Ecto neural progenitor cell (in vitro differentiated cells): ENCODE measurements at regions not wholly inside any gene's neighbourhood (a gene's known extent, or its start where the extent isn't known, plus 50 kb on each side); places are given as distances from the start of the nearest gene placed in this dataset.
"Not testable (repeated sequence)": the region's sequence is repeated elsewhere in the genome, so short reads cannot be mapped to it uniquely, and the experiment has no call there.

Source experiments
- DNase-seq: peaks from one replicate; pipeline ENCODE4 v3.0.0-alpha.2; 2018; ENCODE audit warnings: low spot score

DNA sequence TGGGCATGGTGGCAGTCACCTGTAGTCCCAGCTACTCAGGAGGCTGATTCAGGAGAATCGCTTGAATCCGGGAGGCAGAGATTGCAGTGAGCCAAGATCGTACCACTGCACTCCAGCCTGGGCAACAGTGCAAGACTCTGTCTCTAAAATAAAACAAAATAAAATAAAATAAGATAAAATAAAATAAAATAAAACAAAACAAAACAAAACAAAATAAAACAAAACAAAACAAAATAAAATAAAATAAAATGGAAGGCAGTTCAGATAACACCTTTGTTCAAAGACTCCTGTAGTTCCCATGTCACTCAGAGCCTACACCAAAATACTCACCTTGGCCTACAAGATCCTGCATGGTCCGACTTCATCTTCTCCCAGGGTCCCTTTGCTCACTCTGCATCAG lies 61.3 kb downstream of the SYF2 start:
- DNase-seq: not testable (repeated sequence)

- no peak for DNase-seq
These were observed 61.9 kb downstream of the SYF2 start for GRCh38 chr1:25170439-25170838.

DNA sequence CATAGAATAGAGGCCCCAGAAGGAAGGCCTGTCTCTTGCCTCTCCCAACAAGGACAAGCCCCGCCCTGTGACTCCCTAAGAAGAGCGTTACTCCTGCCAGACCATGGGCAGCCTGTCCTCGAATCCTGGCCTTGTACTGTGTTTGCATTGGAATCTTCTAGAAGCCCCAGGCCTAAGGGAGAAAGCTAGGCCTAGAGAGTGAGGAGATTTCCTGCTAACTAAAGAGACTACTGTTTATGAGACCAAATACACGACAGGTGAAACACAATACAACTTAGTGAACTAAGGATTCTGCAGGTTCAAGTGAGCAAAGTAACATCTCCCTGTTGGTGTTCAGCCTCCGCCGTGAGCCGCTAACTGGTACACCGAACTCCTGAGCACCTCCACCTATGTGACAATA lies 62.7 kb downstream of the SYF2 start:
- no peak for DNase-seq

DNA sequence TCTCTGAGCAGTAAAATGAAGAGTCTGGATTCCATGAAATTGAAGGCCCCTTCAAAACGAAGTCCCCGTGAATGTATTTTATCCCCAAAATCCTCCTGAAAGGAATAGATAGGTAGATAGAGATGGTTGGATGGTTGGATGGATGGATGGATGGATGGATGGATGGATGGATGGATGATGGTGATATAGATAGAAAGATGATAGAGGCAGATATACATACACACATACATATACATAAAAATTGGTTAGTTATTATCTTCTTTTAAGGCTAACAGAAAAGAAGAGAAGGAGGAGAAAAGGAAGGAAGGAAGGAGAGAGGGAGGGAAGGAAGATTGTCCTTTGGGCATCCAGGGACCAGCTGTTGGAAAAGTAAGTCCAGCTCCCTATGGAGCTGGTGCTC lies 63.1 kb downstream of the SYF2 start:
- no peak for DNase-seq

DNA sequence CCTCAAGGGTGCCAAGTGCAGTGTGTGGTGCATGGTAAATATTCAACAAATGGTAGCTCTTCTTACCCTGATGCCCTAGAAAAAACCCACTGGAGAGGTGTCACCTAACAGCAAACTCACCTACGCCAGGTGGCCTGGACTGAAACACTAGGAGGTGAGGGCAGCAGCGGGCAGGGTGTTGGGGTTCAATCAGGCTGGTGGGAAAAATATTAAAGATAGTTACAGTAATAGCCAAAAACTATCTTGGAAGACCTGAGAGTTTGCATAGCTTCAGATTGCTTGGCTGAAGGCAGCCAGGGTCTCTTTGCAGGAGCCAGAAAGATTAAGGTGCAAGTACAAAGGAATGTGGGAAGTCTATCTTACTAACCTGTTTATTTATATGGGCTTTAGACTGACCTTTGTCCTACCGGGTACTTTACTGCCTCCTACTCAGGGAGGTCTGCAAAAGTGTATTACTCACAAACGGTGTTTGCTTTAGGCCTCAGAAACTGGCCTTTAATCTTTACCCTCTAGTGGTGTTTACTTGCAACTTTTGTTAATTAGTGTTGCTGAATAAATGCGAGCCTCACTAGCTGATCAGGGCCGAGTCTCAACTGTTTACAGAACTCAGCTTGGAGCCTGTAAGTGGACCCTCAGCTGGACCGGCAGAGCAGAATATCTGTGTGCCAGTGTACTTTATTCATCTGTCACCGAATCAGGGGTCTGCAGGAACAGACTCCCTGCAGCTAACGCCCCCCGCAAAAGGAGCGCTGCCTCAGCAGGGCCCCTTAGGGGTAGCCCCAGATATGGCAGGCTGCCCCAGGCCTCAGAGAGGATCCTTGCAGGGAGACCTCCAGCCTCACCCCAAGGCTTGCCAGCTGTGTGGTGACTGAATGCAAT lies 63.9 kb downstream of the SYF2 start:
- DNase-seq: no peak

DNA sequence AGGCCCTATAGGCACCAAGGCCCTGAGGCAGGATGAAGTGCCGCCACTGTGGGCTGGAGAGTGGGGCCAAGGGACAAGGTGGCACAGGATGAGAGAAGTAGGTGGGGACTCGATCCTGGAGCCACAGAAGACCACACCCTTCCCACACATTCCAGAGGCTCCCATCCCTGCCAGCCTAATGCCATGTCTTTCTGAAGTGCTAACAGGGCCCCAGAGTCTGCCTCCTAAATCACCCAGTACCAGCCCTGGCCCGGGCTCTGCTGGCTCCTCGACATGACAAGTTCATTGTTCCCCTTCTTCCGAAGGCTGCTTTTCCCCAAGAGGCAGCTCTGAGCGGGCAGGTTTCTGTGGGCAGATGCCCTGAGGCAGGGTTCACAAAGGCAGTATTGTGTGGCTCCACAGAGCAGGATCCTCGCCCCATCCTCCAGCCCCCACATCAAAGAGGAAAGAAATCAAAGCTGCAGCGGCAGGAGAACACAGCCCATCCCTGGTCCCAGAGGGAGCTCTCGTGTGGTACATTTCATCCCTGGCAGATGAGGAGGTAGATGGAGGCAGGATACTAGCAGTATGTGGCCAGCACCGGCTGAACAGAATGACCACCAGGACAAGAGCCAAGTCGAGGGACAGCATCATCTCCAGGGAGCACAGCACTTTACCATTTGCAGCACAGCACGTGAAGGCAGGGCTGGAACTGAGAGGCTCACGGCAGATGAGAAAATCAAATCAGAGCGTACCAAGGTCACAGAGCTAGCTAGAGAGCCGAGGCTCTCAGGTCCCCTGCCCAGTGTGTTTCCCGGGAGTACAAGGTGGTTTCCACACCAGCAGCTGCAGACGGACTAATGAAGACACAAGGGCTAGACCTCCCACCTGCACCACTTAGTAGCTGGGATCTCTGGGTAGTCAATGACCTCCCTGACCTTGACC lies 64.8 kb downstream of the SYF2 start:
- peak; percentile 66 for DNase-seq

DNA sequence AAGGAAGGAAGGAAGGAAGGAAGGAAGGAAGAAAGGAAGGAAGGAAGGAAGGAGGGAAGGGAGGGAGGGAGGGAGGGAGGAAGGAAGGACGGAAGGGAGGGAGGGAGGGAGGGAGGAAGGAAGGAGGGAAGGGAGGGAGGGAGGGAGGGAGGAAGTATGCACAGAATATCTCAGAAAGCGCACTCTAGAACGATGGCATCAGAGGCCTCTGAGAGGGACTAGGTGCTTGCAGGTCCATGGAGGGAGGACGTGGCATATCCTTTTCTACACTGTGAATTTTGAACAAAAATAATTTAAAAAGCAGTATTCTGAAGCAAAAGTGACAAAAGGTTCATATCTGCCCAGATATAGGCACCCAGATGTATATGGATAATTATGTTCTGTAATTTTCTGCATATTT lies 65.5 kb downstream of the SYF2 start:
- DNase-seq: no peak

- DNase-seq: no peak
These were observed 68.3 kb downstream of the SYF2 start for GRCh38 chr1:25163986-25164385.

DNA sequence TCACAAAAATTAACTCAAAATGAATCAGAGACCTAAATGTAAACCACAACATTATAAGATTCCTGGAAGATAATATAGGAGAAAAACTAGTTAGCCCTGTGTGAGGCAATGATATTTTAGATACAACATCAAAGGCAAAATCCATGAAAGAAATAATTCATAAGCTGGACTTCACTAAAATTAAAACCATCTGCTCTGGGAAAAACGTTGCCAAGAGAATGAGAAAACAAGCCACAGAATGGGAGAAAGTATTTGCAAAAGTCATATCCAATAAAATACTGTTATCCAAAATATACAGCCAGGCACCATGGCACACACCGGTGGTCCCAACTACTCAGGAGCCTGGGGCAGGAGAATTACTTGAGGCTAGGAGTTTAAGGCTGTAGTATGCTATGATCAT lies 70.3 kb downstream of the SYF2 start:
- no peak for DNase-seq

- no peak for DNase-seq
These were observed 74.5 kb downstream of the SYF2 start for GRCh38 chr1:25157846-25158245.

DNA sequence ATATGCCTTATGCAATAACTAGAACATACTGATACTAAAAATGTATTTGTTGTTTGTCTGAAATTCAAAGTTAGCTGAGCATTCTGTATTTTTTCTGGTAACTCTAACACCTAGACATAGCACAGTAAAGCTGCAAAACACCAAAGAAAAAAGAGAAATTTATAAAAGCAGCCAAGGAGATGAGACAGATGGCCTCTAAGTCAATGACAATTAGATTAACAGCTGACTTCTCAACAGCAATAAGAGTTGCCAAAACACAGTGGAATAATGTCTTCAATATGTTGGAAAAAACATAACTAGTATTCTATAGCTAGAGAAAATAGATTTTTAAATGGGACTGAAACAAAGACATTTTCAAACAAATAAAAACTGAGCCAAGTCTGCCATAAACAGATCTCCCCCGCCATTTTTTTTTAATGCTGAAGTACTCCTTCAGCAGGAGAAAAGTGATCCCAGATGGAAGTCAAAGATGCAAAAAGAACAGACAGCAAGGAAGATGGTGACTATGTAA lies 81.3 kb downstream of the SYF2 start:
- no peak for DNase-seq

GRCh38 chr1:25148673-25149300 lies 83.5 kb downstream of the SYF2 start:
- DNase-seq: no peak

- DNase-seq: no peak
These were observed 85.8 kb downstream of the SYF2 start for GRCh38 chr1:25146451-25146855.

DNA sequence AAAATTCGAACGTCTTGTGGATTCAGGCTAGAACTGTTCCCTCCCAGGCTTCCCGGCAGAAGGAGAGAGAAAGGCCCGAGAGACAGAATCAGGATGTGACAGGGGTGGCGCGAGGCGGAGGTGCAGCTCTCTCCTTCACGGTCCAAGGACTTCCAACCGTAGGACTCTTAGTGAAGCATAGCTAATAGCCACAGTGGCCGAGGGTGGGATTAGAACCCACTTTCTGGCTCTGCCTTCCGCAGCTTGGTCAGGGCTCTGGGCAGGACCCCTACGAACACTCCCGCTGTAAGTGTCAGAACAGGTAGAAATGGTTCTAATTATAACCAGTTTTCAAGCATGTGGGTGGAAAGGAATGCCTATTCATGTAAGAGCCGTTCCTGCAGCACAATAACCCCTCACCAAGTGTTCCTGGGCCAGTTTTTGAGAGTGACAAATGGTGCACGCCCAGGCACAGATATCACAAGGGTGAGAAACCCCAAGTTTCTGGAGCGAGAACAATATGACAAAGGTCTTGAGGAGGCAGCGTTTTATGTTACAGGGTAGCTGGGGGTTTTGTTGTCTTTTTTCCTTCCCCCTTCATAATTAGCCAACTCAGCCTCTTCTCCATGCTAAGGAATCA lies 86.4 kb downstream of the SYF2 start:
- DNase-seq: no peak

DNA sequence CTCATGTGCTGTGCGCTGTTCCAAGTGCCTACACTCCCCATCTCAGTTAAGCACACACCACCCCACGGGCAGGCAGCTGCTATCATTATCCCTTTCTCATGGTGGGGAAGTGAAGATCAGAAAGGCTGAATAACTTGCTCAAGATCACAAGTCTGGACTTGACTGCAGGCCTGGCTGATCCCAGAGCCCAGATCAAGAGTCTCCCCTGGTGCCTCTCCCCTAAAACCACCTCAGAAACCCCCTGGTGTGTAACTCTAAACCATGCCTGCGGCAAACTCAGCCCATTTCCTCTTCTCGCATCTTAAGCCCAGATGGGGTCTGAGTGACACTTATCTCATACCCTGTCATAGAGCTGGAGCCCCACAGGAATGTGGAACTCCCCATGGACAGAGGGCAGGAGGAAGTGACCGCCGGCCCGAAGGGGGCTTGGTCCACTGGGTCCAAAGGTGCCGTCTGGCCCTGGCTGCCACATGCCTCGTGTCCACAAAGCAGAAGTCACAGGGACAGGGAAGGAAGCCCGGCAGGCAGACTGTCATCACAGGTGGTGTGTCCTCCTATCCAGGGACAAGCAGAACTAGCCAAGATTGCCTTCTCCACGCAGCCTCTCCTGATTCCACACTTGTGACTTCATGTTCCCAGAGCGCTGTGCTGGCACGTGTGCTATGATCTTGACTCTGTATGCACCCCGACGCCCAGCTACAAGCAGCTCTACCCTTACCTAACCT lies 92.1 kb downstream of the SYF2 start:
- no peak for DNase-seq

- no peak for DNase-seq
These were observed 94.5 kb downstream of the SYF2 start for GRCh38 chr1:25137521-25138395.

- no peak for DNase-seq
These were observed 95.2 kb downstream of the SYF2 start for GRCh38 chr1:25137106-25137505.

DNA sequence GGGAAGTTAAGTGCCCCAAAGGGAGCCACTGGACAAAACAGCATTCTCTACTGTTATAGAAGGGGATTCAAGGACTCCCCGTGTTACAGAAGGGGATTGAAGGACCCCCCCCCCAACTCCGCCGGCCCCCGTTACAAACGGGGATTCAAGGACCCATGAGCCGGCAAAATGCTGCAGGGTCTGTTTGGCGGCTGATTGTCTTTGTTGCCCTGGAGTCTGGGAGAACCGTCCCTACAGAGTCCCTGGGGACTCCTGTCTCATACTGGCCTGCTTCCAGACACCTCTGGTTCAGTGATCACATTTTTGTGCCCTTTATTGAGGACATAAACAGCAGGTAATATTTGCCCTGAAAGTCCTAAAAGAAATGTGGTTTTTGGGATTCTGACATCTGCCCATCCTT lies 96.4 kb downstream of the SYF2 start:
- no peak for DNase-seq

DNA sequence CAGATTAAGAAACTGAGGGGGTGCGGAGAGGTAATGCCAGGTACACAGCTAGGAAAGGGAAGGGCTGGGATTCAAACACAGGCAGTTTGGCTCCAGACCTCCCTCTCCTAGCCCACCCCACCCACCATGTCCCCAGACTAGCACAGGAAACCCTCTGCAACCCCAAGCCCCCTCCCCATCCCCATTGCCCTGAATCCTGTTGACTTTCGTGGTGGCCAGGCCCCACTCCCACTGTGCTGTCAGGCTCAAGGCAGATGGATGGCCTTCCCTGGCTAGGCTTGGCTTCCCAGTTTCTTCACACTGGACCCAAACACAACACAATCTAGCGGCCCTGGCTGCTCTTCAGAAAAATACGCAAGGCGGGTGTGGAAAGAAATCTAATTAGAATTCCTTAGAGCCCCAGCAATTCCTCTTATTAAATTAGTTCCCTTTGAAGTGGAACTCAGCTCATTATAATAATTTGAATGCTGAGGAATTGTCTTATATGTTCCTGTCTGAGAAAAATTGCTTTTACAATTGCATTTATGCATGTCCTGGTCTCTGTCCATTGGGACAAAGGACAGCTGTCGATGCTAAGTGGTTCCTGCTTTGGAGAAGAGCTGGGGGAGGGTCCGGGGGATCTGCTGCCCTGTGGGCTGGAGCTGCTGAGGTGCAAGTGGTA lies 97.4 kb downstream of the SYF2 start:
- no peak for DNase-seq

- DNase-seq: no peak
These were observed 98.0 kb downstream of the SYF2 start for GRCh38 chr1:25134307-25134706.
